RWPE1 (cell line): ENCODE measurements at regions not wholly inside any gene's neighbourhood (a gene's known extent, or its start where the extent isn't known, plus 50 kb on each side); places are given as distances from the start of the nearest gene placed in this dataset.

Source experiments
- CTCF ChIA-PET: fragments of 350-600 bp; sonication (Branson Sonifier 250); formaldehyde crosslinking; extraction: SDS; loops from one replicate; lab custom pipeline; 2021; lab: Yijun Ruan, JAX
- POLR2A ChIA-PET: fragments of 400-600 bp; formaldehyde crosslinking; extraction: SDS; loops from one replicate; lab custom pipeline; 2020; ENCODE audit warnings: antibody characterized with exemption; ENCODE audit not compliant: low non-redundant PET; lab: Yijun Ruan, JAX
- DNase-seq: peaks from one replicate; pipeline ENCODE4 v3.0.0; 2012; ENCODE audit warnings: low spot score
- H3K27ac ChIP-seq: fragments of 450-650 bp; 2 replicates; pipeline ENCODE4 v1.5.1; 2017
- TF ChIP-seq, protein P1 (sequence below): fragments of 450-650 bp; conservative IDR thresholded peaks from 2 replicates; pipeline ENCODE4 v1.5.1; 2017; ENCODE audit warnings: low read depth, mild to moderate bottlenecking

DNA sequence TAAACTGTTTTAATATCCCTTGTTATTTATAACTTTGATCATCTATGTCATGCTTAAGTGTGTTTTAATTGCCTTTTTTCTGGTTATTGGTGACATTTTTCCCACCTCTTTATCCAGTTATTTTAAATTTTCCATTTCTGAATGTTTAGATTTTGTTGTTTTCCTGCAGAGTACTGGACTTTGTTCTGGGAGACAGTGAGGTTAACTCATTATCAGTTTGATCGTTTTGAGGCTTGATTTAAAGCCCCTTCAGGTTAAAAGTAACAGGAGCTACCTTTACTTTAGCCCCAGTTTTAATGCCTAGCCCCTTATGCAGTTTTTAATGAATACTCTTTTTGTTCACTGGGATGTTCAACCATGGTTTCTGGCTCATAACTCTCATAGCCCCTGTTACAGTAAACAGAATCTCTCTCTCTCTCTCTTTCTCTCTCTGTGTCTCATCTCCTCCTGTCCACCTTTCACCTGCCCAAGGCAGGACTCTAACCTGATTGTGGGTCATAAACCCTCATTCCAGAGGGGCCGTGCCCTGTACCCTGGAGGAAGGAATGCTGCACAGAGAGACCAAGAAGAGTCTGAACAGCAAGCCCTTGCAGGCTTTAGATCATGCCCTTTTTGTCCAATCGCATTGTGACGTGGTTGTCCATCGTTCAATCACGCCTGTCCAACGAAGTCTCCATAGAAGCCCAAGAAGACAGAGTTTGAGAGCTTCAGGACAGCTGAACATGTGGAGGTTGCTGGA lies 91.8 kb upstream of the WDR72 start:
- TF ChIP-seq, protein P1, sequence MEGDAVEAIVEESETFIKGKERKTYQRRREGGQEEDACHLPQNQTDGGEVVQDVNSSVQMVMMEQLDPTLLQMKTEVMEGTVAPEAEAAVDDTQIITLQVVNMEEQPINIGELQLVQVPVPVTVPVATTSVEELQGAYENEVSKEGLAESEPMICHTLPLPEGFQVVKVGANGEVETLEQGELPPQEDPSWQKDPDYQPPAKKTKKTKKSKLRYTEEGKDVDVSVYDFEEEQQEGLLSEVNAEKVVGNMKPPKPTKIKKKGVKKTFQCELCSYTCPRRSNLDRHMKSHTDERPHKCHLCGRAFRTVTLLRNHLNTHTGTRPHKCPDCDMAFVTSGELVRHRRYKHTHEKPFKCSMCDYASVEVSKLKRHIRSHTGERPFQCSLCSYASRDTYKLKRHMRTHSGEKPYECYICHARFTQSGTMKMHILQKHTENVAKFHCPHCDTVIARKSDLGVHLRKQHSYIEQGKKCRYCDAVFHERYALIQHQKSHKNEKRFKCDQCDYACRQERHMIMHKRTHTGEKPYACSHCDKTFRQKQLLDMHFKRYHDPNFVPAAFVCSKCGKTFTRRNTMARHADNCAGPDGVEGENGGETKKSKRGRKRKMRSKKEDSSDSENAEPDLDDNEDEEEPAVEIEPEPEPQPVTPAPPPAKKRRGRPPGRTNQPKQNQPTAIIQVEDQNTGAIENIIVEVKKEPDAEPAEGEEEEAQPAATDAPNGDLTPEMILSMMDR: no peak
- POLR2A ChIA-PET: no interaction called here
- no peak overlapping the region for H3K27ac ChIP-seq
- no peak for DNase-seq
- CTCF ChIA-PET: interaction anchor here (0.6 kb wide), 1 partner anchor 172 kb away, joined by 3 read pairs; no protein-coding TSS in a partner anchor

DNA sequence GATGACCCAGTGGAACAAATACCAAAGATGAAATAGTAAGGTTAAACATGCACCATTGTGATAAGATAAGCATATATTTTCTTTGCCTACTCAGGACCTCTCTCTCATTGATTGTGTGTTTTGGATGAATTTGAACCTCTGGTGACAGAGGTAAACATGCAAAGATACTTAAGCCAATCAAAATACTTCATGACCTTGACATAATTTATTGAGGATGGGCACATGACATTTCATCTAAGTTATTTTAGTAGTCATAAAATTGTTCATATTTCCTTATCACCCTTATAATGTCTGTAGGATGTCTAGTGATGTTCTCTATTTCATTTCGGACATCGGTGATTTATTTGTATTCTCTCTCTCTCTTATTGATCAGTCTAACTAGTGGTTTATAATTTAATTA lies 88.3 kb upstream of the WDR72 start:
- TF ChIP-seq, protein P1: no peak
- ChIA-PET POLR2A (interaction anchor here (0.7 kb wide), 1 partner anchor 11 kb away, joined by 3 read pairs; no protein-coding TSS in a partner anchor), CTCF (no interaction called here)
- no peak overlapping the region for H3K27ac ChIP-seq
- no peak for DNase-seq

- ChIA-PET CTCF (interaction anchor here (0.6 to 0.7 kb wide), 2 partner anchors 53 to 325 kb away, joined by 3 read pairs; no protein-coding TSS in a partner anchor), POLR2A (no interaction called here)
- TF ChIP-seq, protein P1: no peak
- H3K27ac ChIP-seq: no peak overlapping the region
- no peak for DNase-seq
These were observed 85.2 kb upstream of the WDR72 start for GRCh38 chr15:53844634-53845033.

GRCh38 chr15:53843869-53844569 lies 84.6 kb upstream of the WDR72 start:
- no peak for DNase-seq
- H3K27ac ChIP-seq: no peak overlapping the region
- POLR2A ChIA-PET: no interaction called here
- CTCF ChIA-PET: interaction anchor here (0.6 kb wide), 1 partner anchor 326 kb away, joined by 3 read pairs; no protein-coding TSS in a partner anchor
- TF ChIP-seq, protein P1: no peak

DNA sequence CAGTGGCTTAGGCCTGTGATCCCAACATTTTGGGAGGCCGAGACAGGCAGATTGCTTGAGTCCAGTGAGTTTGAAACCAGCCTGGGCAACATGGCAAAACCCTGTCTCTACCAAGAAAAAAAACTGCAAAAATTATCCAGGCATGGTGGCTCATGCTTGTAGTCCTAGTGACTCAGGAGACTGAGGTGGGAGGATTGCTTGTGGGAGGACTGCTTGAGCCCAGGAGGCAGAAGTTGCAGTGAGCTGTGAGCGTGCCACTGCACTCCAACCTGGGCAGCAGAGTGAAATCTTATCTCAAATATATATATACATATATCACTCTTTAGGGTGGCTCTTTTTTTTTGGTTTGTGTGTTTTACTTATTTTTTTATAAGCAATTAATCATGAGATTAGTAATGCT lies 83.7 kb upstream of the WDR72 start:
- POLR2A ChIA-PET: no interaction called here
- DNase-seq: no peak
- CTCF ChIA-PET: no interaction called here
- H3K27ac ChIP-seq: no peak overlapping the region
- TF ChIP-seq, protein P1: no peak

GRCh38 chr15:53841651-53842050 lies 82.2 kb upstream of the WDR72 start:
- POLR2A ChIA-PET: no interaction called here
- CTCF ChIA-PET: no interaction called here
- TF ChIP-seq, protein P1: no peak

More at GRCh38 chr15:53841651-53842050, 82.2 kb upstream of the WDR72 start:
- H3K27ac ChIP-seq: no peak overlapping the region
- DNase-seq: no peak
